Esophagus muscularis mucosa (tissue), 3 donors: ENCODE measurements at regions not wholly inside any gene's neighbourhood (a gene's known extent, or its start where the extent isn't known, plus 50 kb on each side); places are given as distances from the start of the nearest gene placed in this dataset.

ENCODE experiments used
- POLR2A ChIP-seq: fragments of 450-650 bp; IDR thresholded peaks from one replicate; pipeline ENCODE4 v1.6.1; 2017; ENCODE audit warnings: antibody characterized with exemption, moderate library complexity, mild to moderate bottlenecking, low read depth
- POLR2AphosphoS5 ChIP-seq, 2 donors: sonication (generic); formaldehyde crosslinking; IDR thresholded peaks; one replicate each; pipeline ENCODE4 v1.6.1; 2017; ENCODE audit warnings: antibody characterized with exemption in 2 of 2
- TF ChIP-seq, protein P1 (sequence below), 3 experiments: fragments of 200-600 bp in 2 of 3; fragments of 450-650 bp in 1 of 3; sonication (generic) in 2 of 3; IDR thresholded peaks; one replicate each; pipeline ENCODE4 v1.5.1; 2017 to 2019; ENCODE audit warnings: antibody characterized with exemption in 3 of 3, mild to moderate bottlenecking in 2 of 3, moderate library complexity in 1 of 3

DNA sequence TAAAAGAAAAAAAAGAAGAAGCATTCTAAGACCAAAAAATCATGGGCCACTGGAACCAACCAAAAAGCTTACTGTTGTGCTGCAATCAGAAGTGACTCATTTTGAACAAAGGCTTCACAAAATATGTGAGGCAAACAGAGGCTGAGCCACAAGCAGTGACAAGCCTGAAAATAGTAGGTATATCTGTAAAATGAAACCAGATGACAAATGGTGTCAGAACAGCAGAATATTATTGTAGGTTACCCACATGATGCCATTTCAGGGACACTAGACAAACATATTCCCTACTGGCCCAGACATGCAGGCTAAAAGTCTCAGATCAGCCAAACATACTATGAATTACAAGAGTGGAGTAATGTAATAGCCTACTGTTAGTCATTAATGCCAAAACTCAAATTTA lies 1301.8 kb upstream of the DIAPH2 start:
- TF ChIP-seq POLR2A (no peak), POLR2AphosphoS5 (IDR thresholded peaks at IDR 0.05) (no peak)
- TF ChIP-seq, protein P1, sequence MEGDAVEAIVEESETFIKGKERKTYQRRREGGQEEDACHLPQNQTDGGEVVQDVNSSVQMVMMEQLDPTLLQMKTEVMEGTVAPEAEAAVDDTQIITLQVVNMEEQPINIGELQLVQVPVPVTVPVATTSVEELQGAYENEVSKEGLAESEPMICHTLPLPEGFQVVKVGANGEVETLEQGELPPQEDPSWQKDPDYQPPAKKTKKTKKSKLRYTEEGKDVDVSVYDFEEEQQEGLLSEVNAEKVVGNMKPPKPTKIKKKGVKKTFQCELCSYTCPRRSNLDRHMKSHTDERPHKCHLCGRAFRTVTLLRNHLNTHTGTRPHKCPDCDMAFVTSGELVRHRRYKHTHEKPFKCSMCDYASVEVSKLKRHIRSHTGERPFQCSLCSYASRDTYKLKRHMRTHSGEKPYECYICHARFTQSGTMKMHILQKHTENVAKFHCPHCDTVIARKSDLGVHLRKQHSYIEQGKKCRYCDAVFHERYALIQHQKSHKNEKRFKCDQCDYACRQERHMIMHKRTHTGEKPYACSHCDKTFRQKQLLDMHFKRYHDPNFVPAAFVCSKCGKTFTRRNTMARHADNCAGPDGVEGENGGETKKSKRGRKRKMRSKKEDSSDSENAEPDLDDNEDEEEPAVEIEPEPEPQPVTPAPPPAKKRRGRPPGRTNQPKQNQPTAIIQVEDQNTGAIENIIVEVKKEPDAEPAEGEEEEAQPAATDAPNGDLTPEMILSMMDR (IDR thresholded peaks at IDR 0.05): no peak
